NCI-H82 treated with DMSO at 0.1 percent for 48 hours (cell line): ENCODE measurements at regions not wholly inside any gene's neighbourhood (a gene's known extent, or its start where the extent isn't known, plus 50 kb on each side); places are given as distances from the start of the nearest gene placed in this dataset.
A peak's percentile ranks its signal among the peaks of the same experiment; 100 is the strongest.

ENCODE experiments used
- DNase-seq: peaks from one replicate; lab custom pipeline; 2025; ENCODE audit not compliant: unreplicated experiment; lab: John Stamatoyannopoulos, UW

GRCh38 chr2:67462738-67463496 lies 65.8 kb downstream of the ETAA1 start:
- DNase-seq, result no peak

GRCh38 chr2:67463810-67464209 lies 66.7 kb downstream of the ETAA1 start:
- DNase-seq, result peak; percentile 23

GRCh38 chr2:67465623-67466022 lies 68.5 kb downstream of the ETAA1 start:
- no peak for DNase-seq

- no peak for DNase-seq
Observed at GRCh38 chr2:67466734-67467133, 69.6 kb downstream of the ETAA1 start.

GRCh38 chr2:67471681-67472080 lies 74.5 kb downstream of the ETAA1 start:
- DNase-seq, result no peak

GRCh38 chr2:67476809-67477790 lies 80.0 kb downstream of the ETAA1 start:
- DNase-seq, result peak; percentile 29

- no peak for DNase-seq
Observed at GRCh38 chr2:67479261-67479660, 82.1 kb downstream of the ETAA1 start.

- no peak for DNase-seq
Observed at GRCh38 chr2:67485431-67485830, 88.3 kb downstream of the ETAA1 start.

GRCh38 chr2:67486041-67486796 lies 89.1 kb downstream of the ETAA1 start:
- no peak for DNase-seq

- no peak for DNase-seq
Observed at GRCh38 chr2:67487993-67488392, 90.9 kb downstream of the ETAA1 start.

GRCh38 chr2:67489396-67489795 lies 92.3 kb downstream of the ETAA1 start:
- DNase-seq, result peak; percentile 52

GRCh38 chr2:67498931-67499330 lies 101.8 kb downstream of the ETAA1 start:
- no peak for DNase-seq

- no peak for DNase-seq
Observed at GRCh38 chr2:67499989-67500388, 102.9 kb downstream of the ETAA1 start.

- no peak for DNase-seq
Observed at GRCh38 chr2:67500541-67500940, 103.4 kb downstream of the ETAA1 start.

- no peak for DNase-seq
Observed at GRCh38 chr2:67502346-67503065, 105.4 kb downstream of the ETAA1 start.

GRCh38 chr2:67503066-67503795 lies 106.1 kb downstream of the ETAA1 start:
- DNase-seq, result no peak

GRCh38 chr2:67510745-67511144 lies 113.6 kb downstream of the ETAA1 start:
- no peak for DNase-seq

- no peak for DNase-seq
Observed at GRCh38 chr2:67514515-67514914, 117.4 kb downstream of the ETAA1 start.

GRCh38 chr2:67515056-67515455 lies 117.9 kb downstream of the ETAA1 start:
- no peak for DNase-seq

- no peak for DNase-seq
Observed at GRCh38 chr2:67515538-67515937, 118.4 kb downstream of the ETAA1 start.
